Common myeloid progenitor, CD34-positive (primary cell): ENCODE measurements at regions not wholly inside any gene's neighbourhood (a gene's known extent, or its start where the extent isn't known, plus 50 kb on each side); places are given as distances from the start of the nearest gene placed in this dataset.

Experiments
- CTCF ChIA-PET: fragments of 350-600 bp; sonication (Branson Sonifier 250); formaldehyde crosslinking; loops from one replicate; lab custom pipeline; 2021; ENCODE audit warnings: antibody characterized with exemption; lab: Charles Lee
- POLR2A ChIA-PET: fragments of 350-600 bp; sonication (Branson Sonifier 250); formaldehyde crosslinking; loops from one replicate; lab custom pipeline; 2021; ENCODE audit warnings: antibody characterized with exemption; lab: Charles Lee
- DNase-seq, 3 donors: peaks; one replicate each; pipeline versions ENCODE4 v3.0.0 to v3.0.0-alpha.2; 2013
- H3K27ac ChIP-seq, 2 experiments: 1 replicate in 1 of 2; 2 replicates in 1 of 2; pipeline ENCODE4 v1.7.0; 2013; ENCODE audit warnings: inconsistent platforms in 2 of 2, low read length in 2 of 2, mild to moderate bottlenecking in 2 of 2, low read depth in 1 of 2, moderate library complexity in 1 of 2; ENCODE audit not compliant: severe bottlenecking in 2 of 2, insufficient read depth in 1 of 2, poor library complexity in 1 of 2
- H3K27me3 ChIP-seq, 5 experiments: replicated peaks in 2 of 5; 1 replicate in 3 of 5; 2 replicates in 2 of 5; pipeline versions ENCODE4 v1.6.1 to v1.7.0; 2013; ENCODE audit warnings: low read length in 4 of 5, mild to moderate bottlenecking in 2 of 5, moderate library complexity in 2 of 5, inconsistent platforms in 1 of 5; ENCODE audit not compliant: insufficient read depth in 5 of 5, control insufficient read depth in 4 of 5
- H3K36me3 ChIP-seq, 4 experiments: 1 replicate in 2 of 4; 2 replicates in 2 of 4; pipeline versions ENCODE4 v1.6.1 to v1.7.0; 2013; ENCODE audit warnings: low read length in 3 of 4, control low read depth in 1 of 4, mild to moderate bottlenecking in 1 of 4; ENCODE audit not compliant: control insufficient read depth in 4 of 4, insufficient read depth in 4 of 4
- H3K4me1 ChIP-seq, 4 experiments: 1 replicate in 3 of 4; 2 replicates in 1 of 4; pipeline versions ENCODE4 v1.6.1 to v1.7.1; 2013; ENCODE audit warnings: low read length in 3 of 4, mild to moderate bottlenecking in 3 of 4, control low read depth in 1 of 4, inconsistent platforms in 1 of 4, moderate library complexity in 1 of 4; ENCODE audit not compliant: control insufficient read depth in 4 of 4, insufficient read depth in 4 of 4; ENCODE audit errors: control extremely low read depth in 1 of 4
- H3K4me3 ChIP-seq, 7 experiments: 1 replicate in 4 of 7; 2 replicates in 3 of 7; pipeline versions ENCODE4 v1.5.1 to v1.7.0; 2013; ENCODE audit warnings: mild to moderate bottlenecking in 7 of 7, low read length in 6 of 7, moderate library complexity in 6 of 7, inconsistent platforms in 2 of 7, low read depth in 2 of 7, control low read depth in 1 of 7; ENCODE audit not compliant: insufficient read depth in 4 of 7, control insufficient read depth in 1 of 7; ENCODE audit errors: extremely low read depth in 1 of 7
- H3K9me3 ChIP-seq, 5 experiments: 1 replicate in 4 of 5; 2 replicates in 1 of 5; pipeline versions ENCODE4 v1.6.1 to v1.7.1; 2013; ENCODE audit warnings: low read length in 4 of 5, mild to moderate bottlenecking in 2 of 5, inconsistent platforms in 1 of 5, low read depth in 1 of 5, moderate library complexity in 1 of 5; ENCODE audit not compliant: control insufficient read depth in 4 of 5, insufficient read depth in 2 of 5; ENCODE audit errors: control extremely low read depth in 1 of 5
- WGBS: methylation state at CpG from one replicate; pipeline ENCODE4 v1.1.5; 2013; ENCODE audit not compliant: insufficient coverage; 5-methylcytosine and 5-hydroxymethylcytosine counted together

- H3K4me3 ChIP-seq: no peak overlapping the region
- no peaks in the 10 kb centered on the region for H3K27me3 ChIP-seq
- no peak overlapping the region for H3K27ac ChIP-seq
- H3K9me3 ChIP-seq: no peaks in the 10 kb centered on the region
- 88% methylated on average over 1 of the region's 2 CpGs for WGBS
- H3K4me1 ChIP-seq: no peaks in the 10 kb centered on the region
- H3K36me3 ChIP-seq: no peaks in the 10 kb centered on the region
- DNase-seq: no peak
- POLR2A ChIA-PET: no interaction called here
- CTCF ChIA-PET: interaction anchor here (0.9 kb wide), 1 partner anchor 9 kb away, joined by 3 read pairs; no protein-coding TSS in a partner anchor
These were observed 800.1 kb upstream of the CITED2 start for GRCh38 chr6:140174524-140174923.

DNA sequence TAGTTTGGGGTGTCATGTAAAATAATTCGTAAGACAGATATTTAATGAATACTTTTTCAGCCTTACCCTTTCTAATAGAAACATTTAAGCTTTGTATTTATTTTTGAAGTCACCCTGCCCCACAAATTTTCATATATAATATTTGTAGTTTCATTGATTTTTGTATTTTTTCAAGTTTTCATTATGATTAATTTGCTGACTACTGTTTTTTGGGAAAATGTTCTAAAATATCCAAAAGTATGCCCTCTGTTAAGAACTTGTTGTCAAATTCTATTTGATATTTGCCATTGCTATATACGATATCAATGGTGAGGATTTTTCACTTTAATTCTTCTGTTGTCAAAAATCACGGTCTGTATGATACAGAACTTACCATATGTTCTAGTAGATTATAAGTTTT, 793.9 kb upstream of the CITED2 start:
- Histone ChIP-seq H3K4me3 (no peak overlapping the region), H3K9me3 (no peaks in the 10 kb centered on the region)

GRCh38 chr6:140160909-140161308, 786.5 kb upstream of the CITED2 start:
- no peak overlapping the region for H3K4me3 ChIP-seq
- no peaks in the 10 kb centered on the region for H3K27me3 ChIP-seq
- no peaks in the 10 kb centered on the region for H3K36me3 ChIP-seq
- ChIA-PET CTCF (no interaction called here), POLR2A (interaction anchor here (0.6 kb wide), 1 partner anchor 30 kb away, joined by 3 read pairs; no protein-coding TSS in a partner anchor)
- no peak for DNase-seq
- no CpG with 5 or more reads among the region's 1 CpG for WGBS
- H3K4me1 ChIP-seq: no peaks in the 10 kb centered on the region
- no peak overlapping the region for H3K27ac ChIP-seq
- no peaks in the 10 kb centered on the region for H3K9me3 ChIP-seq

More for the DNA sequence above, 793.9 kb upstream of the CITED2 start:
- no peak for DNase-seq
- Histone ChIP-seq H3K4me1 (no peaks in the 10 kb centered on the region), H3K27ac (no peak overlapping the region), H3K27me3 (no peaks in the 10 kb centered on the region), H3K36me3 (no peaks in the 10 kb centered on the region)
- no CpG with 5 or more reads among the region's 3 CpGs for whole genome bisulfite sequencing
- ChIA-PET POLR2A (no interaction called here), CTCF (no interaction called here)

- ChIA-PET CTCF (no interaction called here), POLR2A (no interaction called here)
- no peaks in the 10 kb centered on the region for H3K9me3 ChIP-seq
- no peak for DNase-seq
- no peak overlapping the region for H3K27ac ChIP-seq
- H3K4me1 ChIP-seq: no peaks in the 10 kb centered on the region
- H3K36me3 ChIP-seq: no peaks in the 10 kb centered on the region
- WGBS: 100% methylated on average over 2 of the region's 3 CpGs
- H3K4me3 ChIP-seq: no peak overlapping the region
- H3K27me3 ChIP-seq: no peaks in the 10 kb centered on the region
These were observed 786.0 kb upstream of the CITED2 start for GRCh38 chr6:140160494-140160893.

DNA sequence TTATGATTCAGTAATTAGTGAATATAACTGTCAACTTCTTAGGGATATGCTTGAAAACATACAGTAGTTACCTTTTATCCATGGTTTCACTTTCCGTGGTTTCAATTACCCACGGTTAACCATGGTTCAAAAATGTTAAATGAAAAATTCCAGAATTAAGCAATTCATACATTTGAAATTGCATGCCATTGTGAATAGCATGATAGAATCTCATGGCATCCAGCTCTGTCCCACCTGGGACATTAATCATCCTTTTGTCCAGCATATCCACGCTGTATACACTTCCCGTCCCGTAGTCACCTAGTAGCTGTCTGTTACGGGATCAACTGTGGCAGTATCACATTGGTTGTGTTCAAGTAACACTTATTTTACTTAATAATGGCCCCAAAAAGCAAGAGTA, 781.7 kb upstream of the CITED2 start:
- no peak for DNase-seq
- no peak overlapping the region for H3K4me3 ChIP-seq
- no peaks in the 10 kb centered on the region for H3K9me3 ChIP-seq
- no peaks in the 10 kb centered on the region for H3K36me3 ChIP-seq
- CTCF ChIA-PET: no interaction called here
- WGBS: 100% methylated on average over 3 of the region's 6 CpGs
- no peaks in the 10 kb centered on the region for H3K27me3 ChIP-seq
- H3K4me1 ChIP-seq: no peaks in the 10 kb centered on the region
- no peak overlapping the region for H3K27ac ChIP-seq
- POLR2A ChIA-PET: no interaction called here

DNA sequence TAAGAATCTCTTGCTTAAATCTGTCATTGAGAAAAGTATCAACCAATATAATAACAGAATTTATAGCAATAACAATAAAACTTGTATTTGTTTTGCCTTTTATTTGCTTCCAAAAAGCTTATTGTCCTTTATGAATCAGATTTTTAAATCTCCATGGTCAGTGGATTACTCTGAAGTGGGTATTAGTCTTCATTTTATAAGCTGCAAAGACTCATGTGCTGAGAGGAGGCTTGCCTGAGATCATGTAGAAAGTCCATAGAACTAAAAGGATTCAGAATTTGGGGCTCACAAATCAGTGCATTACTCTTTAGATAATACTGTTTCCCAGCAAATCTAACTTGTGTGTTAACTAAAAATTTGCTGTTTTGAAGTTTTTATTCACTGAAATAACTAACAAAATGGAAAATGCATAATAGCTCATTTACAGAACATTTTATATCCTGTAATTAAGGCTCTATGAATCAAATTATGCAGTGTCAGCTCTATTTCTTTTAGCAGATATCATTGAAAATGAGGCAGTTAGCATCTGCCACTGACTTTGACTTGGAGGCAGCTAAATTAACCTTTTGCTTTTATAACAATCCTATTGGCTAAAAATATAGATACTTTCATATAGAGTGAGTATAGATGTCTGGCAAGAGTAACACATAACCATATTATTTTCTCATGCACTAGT, 781.1 kb upstream of the CITED2 start:
- POLR2A ChIA-PET: no interaction called here
- no peaks in the 10 kb centered on the region for H3K27me3 ChIP-seq
- H3K4me3 ChIP-seq: no peak overlapping the region
- no peaks in the 10 kb centered on the region for H3K36me3 ChIP-seq
- H3K9me3 ChIP-seq: no peaks in the 10 kb centered on the region
- CTCF ChIA-PET: no interaction called here
- no peaks in the 10 kb centered on the region for H3K4me1 ChIP-seq
- no peak overlapping the region for H3K27ac ChIP-seq
- DNase-seq: no peak

GRCh38 chr6:140153703-140154102, 779.3 kb upstream of the CITED2 start:
- DNase-seq: no peak
- 100% methylated on average over 1 of the region's 1 CpG for WGBS
- no peaks in the 10 kb centered on the region for H3K9me3 ChIP-seq
- ChIA-PET POLR2A (no interaction called here), CTCF (no interaction called here)
- no peaks in the 10 kb centered on the region for H3K4me1 ChIP-seq
- no peak overlapping the region for H3K4me3 ChIP-seq
- no peaks in the 10 kb centered on the region for H3K36me3 ChIP-seq
- no peaks in the 10 kb centered on the region for H3K27me3 ChIP-seq
- no peak overlapping the region for H3K27ac ChIP-seq
